ENCODE measurements at regions not wholly inside any gene's neighbourhood (a gene's known extent, or its start where the extent isn't known, plus 50 kb on each side); places are given as distances from the start of the nearest gene placed in this dataset.

DNA sequence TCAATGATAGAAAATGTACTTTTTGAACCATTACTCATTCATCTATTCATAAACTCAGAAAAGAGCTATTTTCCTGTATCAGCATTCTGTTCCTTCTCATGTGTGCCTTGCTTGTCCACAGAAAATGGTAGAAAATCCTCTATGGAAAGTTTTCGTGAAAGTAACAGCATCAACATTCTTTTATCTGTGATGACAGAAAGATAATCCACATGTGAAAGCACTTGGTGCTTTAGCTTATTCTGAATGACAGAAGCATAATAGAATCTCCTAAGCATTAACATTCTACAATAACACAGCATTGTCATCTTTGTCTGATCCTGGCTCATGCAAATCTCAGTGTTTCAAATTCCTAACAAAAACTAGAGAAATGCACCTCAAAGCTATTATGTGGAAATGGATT lies 431.9 kb downstream of the ADAMTS20 start:
- no peak for DNase-seq (ENCODE audit: low read depth)

DNA sequence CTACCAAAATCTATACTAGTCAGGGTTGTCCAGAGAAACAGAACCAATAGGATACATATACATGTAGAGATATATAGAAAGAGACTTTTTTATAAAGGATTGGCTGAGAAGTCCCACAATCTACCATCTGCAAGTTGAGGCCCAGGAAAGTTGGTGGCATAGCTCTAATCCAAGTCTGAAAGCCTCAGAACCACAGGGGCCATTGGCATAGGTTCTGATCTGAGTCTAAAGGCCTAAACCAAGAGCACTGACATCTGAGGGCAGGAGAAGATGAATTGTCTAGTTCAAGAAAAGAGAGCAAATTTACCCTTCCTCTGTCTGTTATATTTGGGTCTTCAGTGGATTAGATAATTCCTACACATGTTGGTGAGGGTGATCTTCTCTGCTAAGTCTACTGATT lies 433.1 kb downstream of the ADAMTS20 start:
- no peak for DNase-seq (ENCODE audit: low read depth)

DNA sequence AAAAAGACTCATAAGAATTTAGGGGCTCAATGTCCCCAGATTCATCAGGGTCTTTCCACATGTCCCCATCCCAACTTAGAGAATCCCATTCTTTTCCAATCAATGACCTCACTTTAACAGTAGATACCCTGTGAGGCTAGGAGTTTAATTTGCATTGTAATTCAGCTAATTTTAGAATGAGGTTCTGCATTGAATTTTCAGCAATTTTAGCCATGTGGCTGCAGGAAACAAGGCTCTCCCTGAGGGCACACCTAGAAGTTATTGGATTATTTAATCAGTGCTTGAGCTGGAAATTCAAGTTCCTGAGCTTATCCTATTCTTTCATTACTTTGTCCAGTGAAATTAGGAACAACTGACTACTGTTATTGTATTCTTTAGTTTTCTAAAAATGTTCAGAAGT lies 433.8 kb downstream of the ADAMTS20 start:
- no peak for DNase-seq (ENCODE audit: low read depth)

DNA sequence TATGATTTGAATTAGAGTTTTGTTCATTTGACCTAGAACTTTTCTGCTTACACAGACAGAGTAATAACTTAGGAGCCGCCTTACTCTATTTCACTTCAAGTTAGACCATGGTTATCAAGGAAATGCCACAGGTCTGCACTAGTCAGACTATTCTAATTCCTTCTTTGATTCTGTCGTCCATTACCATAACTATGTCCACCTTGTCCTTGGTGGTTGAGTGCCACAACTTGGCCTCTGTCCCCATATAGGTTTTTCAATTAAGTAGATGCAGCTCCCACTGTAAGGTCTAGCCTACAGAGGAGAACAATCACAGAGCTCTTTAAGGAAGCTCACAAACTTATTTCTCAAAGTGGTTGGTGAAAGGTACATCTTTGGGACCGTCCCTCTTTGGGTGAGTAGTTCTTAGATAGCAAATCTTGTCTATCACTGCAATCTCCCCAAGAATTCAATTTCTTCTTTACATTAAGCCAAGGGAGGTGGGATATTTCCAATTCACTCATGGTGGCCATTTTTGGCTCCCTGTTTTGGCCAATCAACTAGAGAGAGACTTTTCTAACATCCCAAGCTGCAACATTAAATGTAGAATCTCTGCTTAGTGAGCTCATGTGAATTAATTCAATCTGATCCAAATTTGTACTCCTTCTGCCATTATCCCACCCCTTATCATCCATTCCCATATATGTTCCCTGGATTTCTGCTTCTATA lies 434.6 kb downstream of the ADAMTS20 start:
- DNase-seq (ENCODE audit: low read depth): no peak

GRCh38 chr12:43115441-43116160 lies 436.4 kb downstream of the ADAMTS20 start:
- DNase-seq (ENCODE audit: low read depth): no peak

- no peak for DNase-seq (ENCODE audit: low read depth)
These were observed 437.7 kb downstream of the ADAMTS20 start for GRCh38 chr12:43114316-43114715.

DNA sequence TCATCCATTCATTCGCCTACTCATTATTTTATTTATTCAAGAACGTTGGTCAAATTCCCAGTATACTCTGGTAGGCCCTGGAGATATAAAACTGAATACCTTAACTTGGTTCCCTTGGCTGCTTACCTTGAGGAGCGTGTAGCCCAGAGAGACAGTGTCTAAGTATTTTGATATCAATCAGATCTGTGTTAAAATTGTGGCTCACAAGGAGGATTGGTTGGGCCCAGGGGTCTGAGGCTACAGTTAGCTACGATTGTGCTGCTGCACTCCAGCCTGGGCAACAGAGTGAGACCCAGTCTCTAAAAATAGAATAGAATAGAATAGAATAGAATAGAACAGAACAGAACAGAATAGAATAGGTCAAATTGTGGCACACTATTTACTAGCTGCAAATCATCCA lies 438.4 kb downstream of the ADAMTS20 start:
- no peak for DNase-seq (ENCODE audit: low read depth)

DNA sequence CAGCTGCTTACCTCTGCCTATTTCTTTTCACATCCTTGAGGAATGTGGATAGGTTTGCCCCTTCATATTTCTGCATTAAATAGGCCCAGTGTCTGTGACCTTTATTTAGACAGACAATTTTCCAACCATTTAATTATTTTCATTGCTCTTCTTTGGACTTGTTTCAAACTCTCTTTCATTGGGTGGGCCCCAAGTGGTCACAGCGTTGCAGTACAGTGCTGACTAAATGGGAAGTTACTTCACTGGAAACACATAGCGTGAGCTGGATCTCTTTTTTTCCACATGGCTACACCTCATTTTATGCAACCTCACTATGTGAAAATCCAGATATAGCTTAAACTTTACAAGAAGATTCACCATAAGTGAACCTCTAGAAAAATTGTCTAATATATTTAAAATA lies 438.9 kb downstream of the ADAMTS20 start:
- DNase-seq (ENCODE audit: low read depth): no peak

GRCh38 chr12:43112101-43112920 lies 439.7 kb downstream of the ADAMTS20 start:
- DNase-seq (ENCODE audit: low read depth): no peak

- DNase-seq (ENCODE audit: low read depth): no peak
These were observed 440.4 kb downstream of the ADAMTS20 start for GRCh38 chr12:43111608-43112007.

DNA sequence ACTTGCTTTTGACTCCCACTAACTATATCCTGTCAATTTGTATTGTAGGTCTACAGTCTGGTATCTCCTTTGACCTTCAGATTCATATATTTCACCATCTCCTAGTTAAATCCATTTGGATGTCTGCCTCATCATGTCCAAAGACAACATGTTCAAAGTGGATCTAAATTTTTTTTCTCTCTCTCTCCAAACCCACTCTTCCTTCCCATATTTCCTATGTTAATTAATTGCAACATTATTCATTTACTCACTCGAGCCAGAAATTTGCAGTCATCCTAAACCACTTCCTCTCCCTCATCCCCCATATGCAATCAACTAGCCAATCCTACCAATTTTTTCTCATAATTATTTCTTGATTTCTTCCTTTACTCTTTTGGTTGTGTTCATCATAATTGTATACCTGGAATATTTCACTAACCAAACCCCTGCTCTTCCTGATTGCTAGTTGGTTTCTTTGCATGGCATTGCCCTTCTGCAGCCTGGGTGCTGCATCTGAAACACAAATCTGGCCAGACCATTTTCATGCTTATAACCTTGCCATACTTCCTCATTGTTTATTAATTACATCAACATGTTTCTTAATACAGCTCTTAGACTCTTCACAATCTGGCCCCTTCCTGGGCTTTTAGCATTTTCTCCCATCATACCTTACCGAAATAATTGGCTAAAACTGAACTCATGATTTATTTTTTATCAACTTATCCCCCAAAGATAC lies 442.2 kb downstream of the ADAMTS20 start:
- no peak for DNase-seq (ENCODE audit: low read depth)

DNA sequence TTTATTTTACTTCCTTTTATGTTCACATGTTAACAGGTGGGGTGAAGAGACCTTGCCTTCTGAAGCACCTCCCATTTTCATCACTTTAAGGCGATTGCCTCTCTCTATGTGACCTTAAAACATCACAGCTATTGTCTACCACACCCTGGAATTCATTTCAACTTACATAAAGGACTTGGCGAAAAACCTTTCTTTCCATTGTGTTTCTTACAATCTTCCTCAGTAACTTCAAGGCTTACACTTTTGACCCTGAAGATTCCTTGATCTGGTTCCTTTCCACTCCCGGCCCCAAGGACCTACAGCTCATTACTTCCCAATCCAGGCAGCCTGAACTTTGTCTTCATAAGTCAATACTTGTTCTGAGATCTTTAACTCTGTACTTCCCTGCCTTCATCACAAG lies 443.3 kb downstream of the ADAMTS20 start:
- no peak for DNase-seq (ENCODE audit: low read depth)

DNA sequence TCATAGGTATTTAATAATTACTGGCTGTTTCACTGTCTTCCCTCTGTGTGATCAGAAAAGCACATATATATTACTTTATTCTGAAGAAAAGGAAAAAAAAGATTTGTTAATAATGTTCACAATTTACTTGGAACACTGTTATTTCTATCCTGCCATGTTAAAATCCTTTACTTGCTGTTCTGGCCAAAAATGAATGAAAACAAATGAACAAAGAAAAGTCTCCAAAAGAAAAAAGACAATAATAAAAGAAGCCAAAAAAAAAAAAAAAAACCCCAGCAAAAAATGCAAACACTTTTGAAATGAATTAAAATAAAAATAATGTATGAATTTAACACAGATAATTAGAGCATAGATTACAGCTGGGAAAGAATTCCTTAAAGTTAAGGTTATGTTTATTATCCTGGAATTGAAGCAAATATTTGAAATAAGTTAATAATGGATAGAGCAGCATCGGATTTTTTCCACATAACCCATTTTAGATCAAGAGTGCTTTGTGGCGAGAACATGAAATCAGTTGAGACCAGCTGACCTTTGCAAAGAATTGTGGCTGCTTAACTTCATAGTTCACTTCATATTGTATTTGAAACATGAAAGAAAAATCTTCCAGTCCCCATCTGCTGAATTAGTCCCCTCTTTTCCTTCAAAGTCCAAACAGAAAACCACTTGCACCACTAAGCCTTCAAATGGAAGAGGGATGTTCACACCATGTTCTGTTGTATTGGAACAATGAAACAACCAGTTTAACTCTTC lies 444.8 kb downstream of the ADAMTS20 start:
- no peak for DNase-seq (ENCODE audit: low read depth)

GRCh38 chr12:43106355-43106754 lies 445.6 kb downstream of the ADAMTS20 start:
- DNase-seq (ENCODE audit: low read depth): no peak

- DNase-seq (ENCODE audit: low read depth): no peak
These were observed 446.5 kb downstream of the ADAMTS20 start for GRCh38 chr12:43105426-43105981.

GRCh38 chr12:43104494-43104893 lies 447.5 kb downstream of the ADAMTS20 start:
- DNase-seq (ENCODE audit: low read depth): no peak

- DNase-seq (ENCODE audit: low read depth): no peak
These were observed 448.1 kb downstream of the ADAMTS20 start for GRCh38 chr12:43103866-43104265.

- DNase-seq (ENCODE audit: low read depth): no peak
These were observed 449.3 kb downstream of the ADAMTS20 start for GRCh38 chr12:43102546-43103264.

- no peak for DNase-seq (ENCODE audit: low read depth)
These were observed 451.8 kb downstream of the ADAMTS20 start for GRCh38 chr12:43100231-43100630.

DNA sequence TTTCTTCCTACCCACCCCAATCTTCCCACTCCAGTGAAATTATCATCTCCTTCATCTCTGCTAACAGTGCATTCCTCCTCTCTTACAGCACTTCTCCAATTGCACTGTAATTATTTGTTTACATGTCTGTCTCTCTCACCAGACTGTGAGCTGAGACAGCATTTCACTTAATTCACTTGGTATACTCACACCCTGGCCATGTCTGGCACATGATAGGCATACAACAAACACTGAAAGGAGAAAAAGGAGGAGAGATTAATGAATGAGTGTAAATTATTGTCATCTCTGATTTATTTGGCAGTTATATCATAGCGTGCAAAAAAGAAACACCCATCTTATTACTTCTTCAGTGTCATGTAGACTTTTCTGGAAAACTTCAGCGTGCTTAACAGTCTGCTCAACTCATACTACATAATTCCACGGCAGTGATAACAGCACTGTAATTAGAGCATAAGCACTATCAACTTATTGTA lies 452.3 kb downstream of the ADAMTS20 start:
- no peak for DNase-seq (ENCODE audit: low read depth)

All from myocyte (in vitro differentiated cells).